HCT116 (cell line): ENCODE measurements at regions not wholly inside any gene's neighbourhood (a gene's known extent, or its start where the extent isn't known, plus 50 kb on each side); places are given as distances from the start of the nearest gene placed in this dataset.
"Not testable (repeated sequence)": the region's sequence is repeated elsewhere in the genome, so short reads cannot be mapped to it uniquely, and the experiment has no call there.

Experiments
- ATAC-seq: fragments of 200-7000 bp; cut with Tn5 transposase; 2 replicates; pipeline ENCODE4 v1.9.1; 2020; ENCODE audit warnings: mild to moderate bottlenecking, moderate library complexity
- BruUV-seq: library from RNA; stranded (reverse); fragments of 400-500 nt; replicated peaks from 2 replicates; lab custom pipeline; 2021; lab: Mats Ljungman, UMichigan
- CTCF ChIA-PET: fragments of 300-600 bp; sonication (Branson Sonifier 250); formaldehyde crosslinking; loops from one replicate; lab custom pipeline; 2021; ENCODE audit warnings: antibody characterized with exemption; lab: Charles Lee
- POLR2A ChIA-PET: fragments of 300-600, 350-600 bp; sonication (Branson Sonifier 250); formaldehyde crosslinking; loops from one replicate; lab custom pipeline; 2021; ENCODE audit warnings: antibody characterized with exemption; lab: Charles Lee
- RAD21 ChIA-PET, 2 experiments: fragments of 300-600 bp; sonication (Branson Sonifier 250); formaldehyde crosslinking; loops; one replicate each; lab custom pipeline; 2023; ENCODE audit warnings: low total read pairs in 2 of 2; ENCODE audit not compliant: uncharacterized antibody in 2 of 2, unreplicated experiment in 2 of 2, low non-redundant PET in 1 of 2; lab: Charles Lee
- DNase-seq: peaks from one replicate; pipeline ENCODE4 v3.0.0-alpha.2; 2010; ENCODE audit warnings: low read depth, low spot score
- H2AFZ ChIP-seq: fragments of 200-600 bp; shearing (Covaris generic), sonication (generic); 2 replicates; pipeline ENCODE4 v1.6.1; 2017; ENCODE audit warnings: low read depth, mixed run types, mixed read lengths, antibody characterized with exemption, low read length; ENCODE audit not compliant: poor library complexity, severe bottlenecking
- H3K27ac ChIP-seq: 2 replicates; pipeline ENCODE4 v1.5.1; 2012; ENCODE audit warnings: low read depth, low read length
- H3K27me3 ChIP-seq: fragments of 200-600 bp; sonication (generic); 2 replicates; pipeline ENCODE4 v1.6.1; 2016; ENCODE audit warnings: mixed run types, low read length, mixed read lengths; ENCODE audit not compliant: insufficient read depth
- H3K36me3 ChIP-seq, 2 experiments: fragments of 200-500 bp in 1 of 2; fragments of 200-600 bp in 1 of 2; sonication (Bioruptor generic) in 1 of 2; sonication (generic) in 1 of 2; 2 replicates each; pipeline versions ENCODE4 v1.5.1 to v1.6.1; 2014 to 2016; ENCODE audit warnings: low read length in 2 of 2, inconsistent platforms in 1 of 2, mixed read lengths in 1 of 2, mixed run types in 1 of 2; ENCODE audit not compliant: insufficient read depth in 2 of 2, control insufficient read depth in 1 of 2
- H3K4me1 ChIP-seq, 2 experiments: fragments of 200-600 bp in 1 of 2; sonication (generic) in 1 of 2; 2 replicates each; pipeline versions ENCODE4 v1.5.1 to v1.6.1; 2012 to 2017; ENCODE audit warnings: low read length in 2 of 2, inconsistent platforms in 1 of 2, mild to moderate bottlenecking in 1 of 2, mixed read lengths in 1 of 2, mixed run types in 1 of 2, moderate library complexity in 1 of 2; ENCODE audit not compliant: insufficient read depth in 2 of 2, control insufficient read depth in 1 of 2
- H3K4me2 ChIP-seq: fragments of 200-600 bp; sonication (generic); 2 replicates; pipeline ENCODE4 v1.6.1; 2017; ENCODE audit warnings: mixed run types, low read length, mixed read lengths
- H3K4me3 ChIP-seq, 2 experiments: fragments of 200-600 bp in 1 of 2; sonication (generic) in 1 of 2; replicated peaks in 1 of 2; 2 replicates each; pipeline ENCODE4 v1.5.1; 2011 to 2016; ENCODE audit warnings: low read length in 2 of 2, control low read depth in 1 of 2, low read depth in 1 of 2, mild to moderate bottlenecking in 1 of 2, mixed read lengths in 1 of 2, mixed run types in 1 of 2
- H3K79me2 ChIP-seq: fragments of 200-600 bp; sonication (generic); 2 replicates; pipeline ENCODE4 v1.6.1; 2017; ENCODE audit warnings: mild to moderate bottlenecking, mixed run types, low read length, moderate library complexity, mixed read lengths; ENCODE audit not compliant: insufficient read depth
- H3K9ac ChIP-seq: fragments of 200-600 bp; sonication (generic); 2 replicates; pipeline ENCODE4 v1.6.1; 2016; ENCODE audit warnings: low read length, mixed read lengths
- H3K9me2 ChIP-seq: fragments of 200-600 bp; sonication (generic), shearing (Covaris generic); 2 replicates; pipeline ENCODE4 v1.6.1; 2017; ENCODE audit warnings: mixed run types, mild to moderate bottlenecking, moderate library complexity; ENCODE audit not compliant: insufficient read depth
- H3K9me3 ChIP-seq, 2 experiments: fragments of 200-500 bp in 1 of 2; fragments of 200-600 bp in 1 of 2; sonication (Bioruptor generic) in 1 of 2; sonication (generic) in 1 of 2; 2 replicates each; pipeline ENCODE4 v1.6.1; 2014 to 2017; ENCODE audit warnings: low read length in 2 of 2, mixed read lengths in 2 of 2, inconsistent platforms in 1 of 2, low read depth in 1 of 2, mild to moderate bottlenecking in 1 of 2, mixed run types in 1 of 2, moderate library complexity in 1 of 2; ENCODE audit not compliant: control insufficient read depth in 1 of 2, insufficient read depth in 1 of 2
- H4K20me1 ChIP-seq: fragments of 200-600 bp; sonication (generic), shearing (Covaris generic); 2 replicates; pipeline ENCODE4 v1.6.1; 2017; ENCODE audit warnings: mixed run types, mild to moderate bottlenecking, moderate library complexity; ENCODE audit not compliant: insufficient read depth
- ATF3 ChIP-seq: IDR thresholded peaks from 2 replicates; pipeline ENCODE4 v1.6.1; 2012
- CBX3 ChIP-seq: IDR thresholded peaks from 2 replicates; pipeline ENCODE4 v1.6.1; 2012; ENCODE audit warnings: low read depth
- CTCF ChIP-seq, 3 experiments: fragments of 200-600 bp in 1 of 3; sonication (generic) in 1 of 3; IDR thresholded peaks in 2 of 3; conservative IDR thresholded peaks in 1 of 3; 2 replicates each; pipeline ENCODE4 v1.5.1; 2012 to 2017; ENCODE audit warnings: low read depth in 2 of 3, low read length in 2 of 3, antibody characterized with exemption in 1 of 3, borderline replicate concordance in 1 of 3, control low read depth in 1 of 3, mild to moderate bottlenecking in 1 of 3, mixed read lengths in 1 of 3, mixed run types in 1 of 3, moderate library complexity in 1 of 3; ENCODE audit not compliant: insufficient read depth in 1 of 3
- EGR1 ChIP-seq: IDR thresholded peaks from 2 replicates; pipeline ENCODE4 v1.6.1; 2012; ENCODE audit warnings: low read depth
- ELF1 ChIP-seq: IDR thresholded peaks from 2 replicates; pipeline ENCODE4 v1.6.1; 2012; ENCODE audit warnings: low read depth, borderline replicate concordance
- EZH2phosphoT487 ChIP-seq: fragments of 200-600 bp; IDR thresholded peaks from 2 replicates; pipeline ENCODE4 v1.6.1; 2018; ENCODE audit warnings: antibody characterized with exemption, borderline replicate concordance
- JUND ChIP-seq: IDR thresholded peaks from 2 replicates; pipeline ENCODE4 v1.6.1; 2012
- MAX ChIP-seq: IDR thresholded peaks from 2 replicates; pipeline ENCODE4 v1.6.1; 2012
- POLR2A ChIP-seq: IDR thresholded peaks from 2 replicates; pipeline ENCODE4 v1.7.0; 2011; ENCODE audit warnings: borderline replicate concordance; ENCODE audit not compliant: insufficient read depth, insufficient read length; ENCODE audit errors: extremely low read depth
- POLR2AphosphoS5 ChIP-seq: IDR thresholded peaks from 2 replicates; pipeline ENCODE4 v1.6.1; 2011; ENCODE audit warnings: mild to moderate bottlenecking, low read depth, low read length, moderate library complexity
- REST ChIP-seq: IDR thresholded peaks from 2 replicates; pipeline ENCODE4 v1.6.1; 2012; ENCODE audit warnings: low read depth
- SIN3A ChIP-seq: IDR thresholded peaks from 2 replicates; pipeline ENCODE4 v1.6.1; 2012; ENCODE audit warnings: low read depth
- SP1 ChIP-seq: IDR thresholded peaks from 2 replicates; pipeline ENCODE4 v1.6.1; 2012; ENCODE audit warnings: low read depth
- TCF7L2 ChIP-seq: IDR thresholded peaks from 2 replicates; pipeline ENCODE4 v1.7.0; 2011; ENCODE audit warnings: borderline replicate concordance, inconsistent platforms; ENCODE audit not compliant: insufficient read depth, insufficient read length; ENCODE audit errors: extremely low read depth
- YY1 ChIP-seq: IDR thresholded peaks from 2 replicates; pipeline ENCODE4 v1.6.1; 2011; ENCODE audit warnings: low read length, low read depth, moderate library complexity, mild to moderate bottlenecking; ENCODE audit not compliant: insufficient replicate concordance; ENCODE audit errors: extremely low read depth
- ZFX ChIP-seq: fragments of 450-650 bp; IDR thresholded peaks from 2 replicates; pipeline ENCODE4 v1.6.1; 2017
- intact Hi-C: fragments of 100-400 bp; cut with micrococcal nuclease; formaldehyde crosslinking; loops from 2 replicates; pipeline ENCODE4 v1.10.0; 2022

- H3K9me3 ChIP-seq, result peaks cover 6 to 30% of the 10 kb centered on the region in 2 experiments; a peak in 2 of 4 replicates
- no TSS peak for BruUV-seq
- no peaks in the 10 kb centered on the region for H4K20me1 ChIP-seq
- H3K9ac ChIP-seq, result no peak overlapping the region
- intact Hi-C loops, result no loop called here
- ATAC-seq, result no peak
- no peaks in the 10 kb centered on the region for H3K9me2 ChIP-seq
- no peak overlapping the region for H3K4me2 ChIP-seq
- no peaks in the 10 kb centered on the region for H3K27me3 ChIP-seq
- no peak overlapping the region for H3K27ac ChIP-seq
- POLR2A ChIA-PET, result no interaction called here
- H3K79me2 ChIP-seq, result no peaks in the 10 kb centered on the region
- H3K36me3 ChIP-seq, result no peaks in the 10 kb centered on the region
- TF ChIP-seq JUND (no peak), ATF3 (no peak), EGR1 (no peak), EZH2phosphoT487 (no peak), SP1 (no peak), ELF1 (no peak), POLR2A (no peak), MAX (no peak), CTCF (IDR thresholded peaks at IDR 0.05 in 2 of 3, conservative IDR thresholded peaks at IDR 0.05 in 1 of 3; ENCODE audit: borderline replicate concordance in 1 of 3, insufficient read depth in 1 of 3, low read depth in 2 of 3, low read length in 2 of 3) (no peak), ZFX (no peak), YY1 (no peak), SIN3A (no peak), REST (no peak), POLR2AphosphoS5 (no peak), CBX3 (no peak), TCF7L2 (no peak)
- no peak for DNase-seq
- RAD21 ChIA-PET, result no interaction called here
- no peaks in the 10 kb centered on the region for H3K4me1 ChIP-seq
- no peak overlapping the region for H3K4me3 ChIP-seq
- H2AFZ ChIP-seq, result no peak overlapping the region
- CTCF ChIA-PET, result no interaction called here
These were observed 1405.0 kb downstream of the OLFM4 start for GRCh38 chr13:54433493-54434206.

GRCh38 chr13:54440853-54441400 is 1412.3 kb downstream of the OLFM4 start:
- peaks cover 5 to 12% of the 10 kb centered on the region in 2 experiments; a peak in 1 of 4 replicates for H3K9me3 ChIP-seq
- H3K79me2 ChIP-seq, H3K27ac ChIP-seq, BruUV-seq, ATAC-seq, H3K4me2 ChIP-seq, DNase-seq, H4K20me1 ChIP-seq, RAD21 ChIA-PET, H3K27me3 ChIP-seq, H3K9me2 ChIP-seq, H3K4me3 ChIP-seq, CTCF ChIA-PET, H3K4me1 ChIP-seq, POLR2A ChIA-PET, intact Hi-C loops, H3K36me3 ChIP-seq, H3K9ac ChIP-seq, H2AFZ ChIP-seq: not testable (repeated sequence)
